Liver (tissue), 3 donors: ENCODE measurements at regions not wholly inside any gene's neighbourhood (a gene's known extent, or its start where the extent isn't known, plus 50 kb on each side); places are given as distances from the start of the nearest gene placed in this dataset.

Experiments
- ATF3 ChIP-seq: IDR thresholded peaks from 2 replicates; pipeline ENCODE4 v1.6.1; 2016; ENCODE audit warnings: antibody characterized with exemption
- CTCF ChIP-seq: fragments of 150-350 bp; IDR thresholded peaks from 2 replicates; pipeline ENCODE4 v1.5.1; 2017; ENCODE audit warnings: improper control_type of control experiment, low read depth, low read length; ENCODE audit not compliant: missing input control
- EGR1 ChIP-seq, 2 donors: IDR thresholded peaks; 2 replicates each; pipeline ENCODE4 v1.6.1; 2016 to 2018; ENCODE audit warnings: antibody characterized with exemption in 2 of 2, low read depth in 2 of 2
- FOXA1 ChIP-seq: IDR thresholded peaks from 2 replicates; pipeline ENCODE4 v1.6.1; 2016; ENCODE audit warnings: antibody characterized with exemption
- GABPA ChIP-seq, 2 donors: IDR thresholded peaks in 1 of 2; conservative IDR thresholded peaks in 1 of 2; 2 replicates each; pipeline ENCODE4 v1.6.1; 2016; ENCODE audit warnings: antibody characterized with exemption in 2 of 2, mild to moderate bottlenecking in 1 of 2, moderate library complexity in 1 of 2
- JUND ChIP-seq, 2 donors: IDR thresholded peaks; 2 replicates each; pipeline ENCODE4 v1.6.1; 2016; ENCODE audit warnings: antibody characterized with exemption in 2 of 2
- MAX ChIP-seq: IDR thresholded peaks from 2 replicates; pipeline ENCODE4 v1.6.1; 2016; ENCODE audit warnings: antibody characterized with exemption
- RAD21 ChIP-seq, 2 donors: IDR thresholded peaks; 2 replicates each; pipeline ENCODE4 v1.6.1; 2016; ENCODE audit warnings: antibody characterized with exemption in 2 of 2, mild to moderate bottlenecking in 2 of 2
- REST ChIP-seq: IDR thresholded peaks from 2 replicates; pipeline ENCODE4 v1.6.1; 2016; ENCODE audit warnings: antibody characterized with exemption, mild to moderate bottlenecking
- RXRA ChIP-seq, 2 donors: IDR thresholded peaks; 2 replicates each; pipeline ENCODE4 v1.6.1; 2017 to 2018; ENCODE audit warnings: antibody characterized with exemption in 2 of 2, mild to moderate bottlenecking in 1 of 2
- SP1 ChIP-seq: IDR thresholded peaks from 2 replicates; pipeline ENCODE4 v1.6.1; 2018; ENCODE audit warnings: antibody characterized with exemption, mild to moderate bottlenecking
- TAF1 ChIP-seq: conservative IDR thresholded peaks from 2 replicates; pipeline ENCODE4 v1.6.1; 2016; ENCODE audit warnings: antibody characterized with exemption, mild to moderate bottlenecking
- YY1 ChIP-seq: IDR thresholded peaks from 2 replicates; pipeline ENCODE4 v1.6.1; 2016; ENCODE audit warnings: antibody characterized with exemption, mild to moderate bottlenecking
- donor health status: healthy.
- donor health status: healthy.

GRCh38 chr5:24314106-24314505, 330.7 kb downstream of the CDH10 start:
- TF ChIP-seq RXRA (IDR thresholded peaks at IDR 0.05) (no peak), CTCF (no peak), SP1 (no peak), TAF1 (no peak), GABPA (IDR thresholded peaks at IDR 0.05 in 1 of 2, conservative IDR thresholded peaks at IDR 0.05 in 1 of 2) (no peak), RAD21 (IDR thresholded peaks at IDR 0.05) (no peak), MAX (no peak), EGR1 (IDR thresholded peaks at IDR 0.05; ENCODE audit: low read depth in 2 of 2) (no peak), YY1 (no peak), FOXA1 (no peak), REST (no peak), JUND (IDR thresholded peaks at IDR 0.05) (no peak), ATF3 (no peak)
